B cell (primary cell): ENCODE measurements at regions not wholly inside any gene's neighbourhood (a gene's known extent, or its start where the extent isn't known, plus 50 kb on each side); places are given as distances from the start of the nearest gene placed in this dataset.

ENCODE experiments used
- ATAC-seq: fragments of 200-7000 bp; cut with Tn5 transposase; one replicate; pipeline ENCODE4 v1.10.0; 2021; ENCODE audit warnings: low read depth, mild to moderate bottlenecking, moderate number of reproducible peaks, moderate library complexity
- CTCF ChIA-PET: fragments of 350-600 bp; sonication (Branson Sonifier 250); formaldehyde crosslinking; loops from one replicate; lab custom pipeline; 2021; ENCODE audit warnings: antibody characterized with exemption, inconsistent platforms; lab: Charles Lee
- POLR2A ChIA-PET: fragments of 350-600 bp; sonication (Branson Sonifier 250); formaldehyde crosslinking; loops from one replicate; lab custom pipeline; 2021; ENCODE audit warnings: antibody characterized with exemption; lab: Charles Lee
- DNase-seq: peaks from one replicate; pipeline ENCODE4 v3.0.0; 2013
- H2AFZ ChIP-seq: 2 replicates; pipeline ENCODE4 v1.6.1; 2012; ENCODE audit warnings: mild to moderate bottlenecking, low read depth, low read length; ENCODE audit not compliant: insufficient read depth, poor library complexity, severe bottlenecking
- H3K27ac ChIP-seq, 2 donors: 1 replicate in 1 of 2; 2 replicates in 1 of 2; pipeline ENCODE4 v1.5.1; 2012 to 2013; ENCODE audit warnings: low read length in 2 of 2, mild to moderate bottlenecking in 2 of 2, moderate library complexity in 1 of 2
- H3K27me3 ChIP-seq, 4 experiments: fragments of 200-600 bp in 1 of 4; sonication (generic) in 1 of 4; replicated peaks in 1 of 4; 1 replicate in 2 of 4; 2 replicates in 2 of 4; pipeline versions ENCODE4 v1.6.1 to v1.7.0; 2013 to 2016; ENCODE audit warnings: low read length in 3 of 4, mild to moderate bottlenecking in 2 of 4, mixed read lengths in 1 of 4, moderate library complexity in 1 of 4; ENCODE audit not compliant: insufficient read depth in 4 of 4, control insufficient read depth in 3 of 4; ENCODE audit errors: control extremely low read depth in 1 of 4
- H3K36me3 ChIP-seq, 2 experiments: replicated peaks in 1 of 2; 1 replicate in 1 of 2; 2 replicates in 1 of 2; pipeline versions ENCODE4 v1.6.1 to v1.7.1; 2013; ENCODE audit warnings: low read length in 1 of 2; ENCODE audit not compliant: insufficient read depth in 2 of 2, control insufficient read depth in 1 of 2; ENCODE audit errors: control extremely low read depth in 1 of 2, extremely low read depth in 1 of 2
- H3K4me1 ChIP-seq, 2 donors: fragments of 200-600 bp in 1 of 2; sonication (generic) in 1 of 2; 1 replicate in 1 of 2; 2 replicates in 1 of 2; pipeline versions ENCODE4 v1.5.1 to v1.6.1; 2013 to 2017; ENCODE audit warnings: low read length in 2 of 2; ENCODE audit not compliant: control insufficient read depth in 2 of 2, insufficient read depth in 2 of 2
- H3K4me2 ChIP-seq: replicated peaks from 2 replicates; pipeline ENCODE3; 2012; ENCODE audit warnings: mild to moderate bottlenecking, low read depth, low read length; ENCODE audit not compliant: poor library complexity, severe bottlenecking
- H3K4me3 ChIP-seq, 5 experiments: fragments of 200-600 bp in 1 of 5; sonication (generic) in 1 of 5; 1 replicate in 3 of 5; 2 replicates in 2 of 5; pipeline versions ENCODE4 v1.5.1 to v1.7.0; 2011 to 2016; ENCODE audit warnings: low read length in 4 of 5, mild to moderate bottlenecking in 4 of 5, low read depth in 2 of 5, control low read depth in 1 of 5, moderate library complexity in 1 of 5; ENCODE audit not compliant: insufficient read depth in 1 of 5; ENCODE audit errors: control extremely low read depth in 1 of 5, extremely low read depth in 1 of 5
- H3K79me2 ChIP-seq: fragments of 200-600 bp; sonication (generic); one replicate; pipeline ENCODE4 v1.6.0; 2016; ENCODE audit warnings: low read length; ENCODE audit not compliant: control insufficient read depth, insufficient read depth
- H3K9ac ChIP-seq: fragments of 200-600 bp; sonication (generic); 2 replicates; pipeline ENCODE4 v1.6.1; 2017; ENCODE audit warnings: mild to moderate bottlenecking, low read length, moderate library complexity
- H3K9me3 ChIP-seq, 3 donors: one replicate each; pipeline versions ENCODE4 v1.6.1 to v1.7.1; 2013; ENCODE audit warnings: low read length in 2 of 3; ENCODE audit not compliant: control insufficient read depth in 2 of 3, insufficient read depth in 1 of 3; ENCODE audit errors: control extremely low read depth in 1 of 3
- H4K20me1 ChIP-seq: 2 replicates; pipeline ENCODE4 v1.6.0; 2012; ENCODE audit warnings: mild to moderate bottlenecking, low read length; ENCODE audit not compliant: insufficient read depth, control insufficient read depth, poor library complexity, severe bottlenecking
- H3K27ac Mint-ChIP-seq: one replicate; pipeline ENCODE4 v1.8.0; 2021; ENCODE audit warnings: mixed read lengths
- H3K27me3 Mint-ChIP-seq: one replicate; pipeline ENCODE4 v1.8.0; 2021; ENCODE audit warnings: mixed read lengths
- H3K4me1 Mint-ChIP-seq: one replicate; pipeline ENCODE4 v1.8.0; 2021; ENCODE audit warnings: mixed read lengths
- H3K4me3 Mint-ChIP-seq: one replicate; pipeline ENCODE4 v1.8.0; 2021; ENCODE audit warnings: mixed read lengths
- H3K9me3 Mint-ChIP-seq: one replicate; pipeline ENCODE4 v1.8.0; 2022; ENCODE audit warnings: mixed read lengths; ENCODE audit not compliant: insufficient read depth
- EZH2 ChIP-seq: IDR thresholded peaks from 2 replicates; pipeline ENCODE4 v1.6.1; 2012; ENCODE audit warnings: borderline replicate concordance, low read depth, mild to moderate bottlenecking, moderate library complexity, low read length; ENCODE audit not compliant: insufficient read depth, poor library complexity, severe bottlenecking
- WGBS: methylation state at CpG from one replicate; pipeline ENCODE4 v1.1.5; 2013; ENCODE audit warnings: missing lambda C conversion rate; ENCODE audit not compliant: insufficient coverage; 5-methylcytosine and 5-hydroxymethylcytosine counted together
- intact Hi-C: fragments of 100-400 bp; cut with micrococcal nuclease; formaldehyde crosslinking; loops from one replicate; pipeline ENCODE4 v1.10.0; 2022
- TF ChIP-seq, protein P1 (sequence below): fragments of 200-600 bp; IDR thresholded peaks from one replicate; pipeline ENCODE4 v1.8.0; 2022; ENCODE audit warnings: antibody characterized with exemption, mild to moderate bottlenecking

DNA sequence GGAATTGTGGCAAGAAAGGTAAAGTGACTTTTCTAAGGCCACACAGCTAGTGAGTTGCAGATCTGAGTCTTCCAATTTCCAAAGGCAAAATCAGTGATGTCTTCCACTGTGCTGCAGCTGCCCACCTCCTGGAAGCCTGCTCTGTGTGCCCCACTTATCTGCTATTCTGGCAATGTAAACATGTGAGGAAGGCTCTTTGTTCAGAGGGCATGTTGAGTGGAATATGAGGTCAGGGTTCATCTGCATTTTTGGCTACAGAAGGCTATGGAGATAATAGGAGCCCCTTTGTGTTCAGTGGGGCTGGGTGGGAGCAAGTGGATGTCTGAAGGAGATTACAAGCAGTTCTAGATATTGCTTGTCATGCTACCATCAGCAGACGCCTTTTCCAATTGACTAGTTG is 396.2 kb downstream of the BUD13 start:
- Mint-ChIP-seq H3K4me3 (no peak overlapping the region), H3K9me3 (peaks cover 2% of the 10 kb centered on the region), H3K27ac (no peak overlapping the region), H3K4me1 (no peaks in the 10 kb centered on the region), H3K27me3 (peaks cover 7% of the 10 kb centered on the region)
- no peak overlapping the region for H2AFZ ChIP-seq
- H3K9me3 ChIP-seq, result no peaks in the 10 kb centered on the region
- ChIA-PET CTCF (no interaction called here), POLR2A (no interaction called here)
- no peaks in the 10 kb centered on the region for H3K36me3 ChIP-seq
- WGBS, result 71% methylated on average over 1 of the region's 1 CpG
- no peak overlapping the region for H3K27ac ChIP-seq
- H3K4me1 ChIP-seq, result no peaks in the 10 kb centered on the region
- H3K79me2 ChIP-seq, result no peaks in the 10 kb centered on the region
- ATAC-seq (no peak), DNase-seq (no peak)
- no peak overlapping the region for H3K9ac ChIP-seq
- no peak overlapping the region for H3K4me2 ChIP-seq
- H3K27me3 ChIP-seq, result no peaks in the 10 kb centered on the region
- no peak overlapping the region for H3K4me3 ChIP-seq
- no peak for TF ChIP-seq EZH2
- TF ChIP-seq, protein P1, sequence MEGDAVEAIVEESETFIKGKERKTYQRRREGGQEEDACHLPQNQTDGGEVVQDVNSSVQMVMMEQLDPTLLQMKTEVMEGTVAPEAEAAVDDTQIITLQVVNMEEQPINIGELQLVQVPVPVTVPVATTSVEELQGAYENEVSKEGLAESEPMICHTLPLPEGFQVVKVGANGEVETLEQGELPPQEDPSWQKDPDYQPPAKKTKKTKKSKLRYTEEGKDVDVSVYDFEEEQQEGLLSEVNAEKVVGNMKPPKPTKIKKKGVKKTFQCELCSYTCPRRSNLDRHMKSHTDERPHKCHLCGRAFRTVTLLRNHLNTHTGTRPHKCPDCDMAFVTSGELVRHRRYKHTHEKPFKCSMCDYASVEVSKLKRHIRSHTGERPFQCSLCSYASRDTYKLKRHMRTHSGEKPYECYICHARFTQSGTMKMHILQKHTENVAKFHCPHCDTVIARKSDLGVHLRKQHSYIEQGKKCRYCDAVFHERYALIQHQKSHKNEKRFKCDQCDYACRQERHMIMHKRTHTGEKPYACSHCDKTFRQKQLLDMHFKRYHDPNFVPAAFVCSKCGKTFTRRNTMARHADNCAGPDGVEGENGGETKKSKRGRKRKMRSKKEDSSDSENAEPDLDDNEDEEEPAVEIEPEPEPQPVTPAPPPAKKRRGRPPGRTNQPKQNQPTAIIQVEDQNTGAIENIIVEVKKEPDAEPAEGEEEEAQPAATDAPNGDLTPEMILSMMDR, result no peak
- no peaks in the 10 kb centered on the region for H4K20me1 ChIP-seq
- intact Hi-C loops, result no loop called here

DNA sequence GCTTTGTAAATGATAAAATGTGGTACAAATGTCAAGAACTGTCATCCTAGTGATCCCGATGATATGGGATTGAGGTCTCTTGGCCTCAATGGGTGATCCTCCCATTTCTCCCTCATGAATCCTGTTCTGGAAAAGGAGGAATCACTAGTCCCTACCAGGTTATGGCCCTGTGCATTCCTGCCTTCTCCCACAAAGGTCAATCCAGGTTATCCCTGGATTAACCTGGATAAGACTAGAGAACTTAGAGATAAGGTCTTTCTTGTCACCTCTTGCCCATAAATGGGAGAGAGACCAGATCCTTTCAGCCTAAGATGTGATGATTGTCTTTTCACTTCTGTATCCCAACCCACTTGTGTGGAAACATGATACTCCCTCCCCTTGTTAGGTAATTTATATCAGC is 396.7 kb downstream of the BUD13 start:
- Histone ChIP-seq H3K27me3 (no peaks in the 10 kb centered on the region), H4K20me1 (no peaks in the 10 kb centered on the region), H3K4me3 (no peak overlapping the region), H3K4me2 (no peak overlapping the region), H3K9ac (no peak overlapping the region), H2AFZ (no peak overlapping the region), H3K27ac (no peak overlapping the region), H3K4me1 (no peaks in the 10 kb centered on the region), H3K36me3 (no peaks in the 10 kb centered on the region), H3K79me2 (no peaks in the 10 kb centered on the region), H3K9me3 (no peaks in the 10 kb centered on the region)
- Mint-ChIP-seq H3K27me3 (peaks cover 7% of the 10 kb centered on the region), H3K27ac (no peak overlapping the region), H3K4me3 (no peak overlapping the region), H3K4me1 (no peaks in the 10 kb centered on the region), H3K9me3 (peaks cover 2% of the 10 kb centered on the region)
- ATAC-seq, result no peak
- 100% methylated on average over 1 of the region's 1 CpG for WGBS
- ChIA-PET CTCF (no interaction called here), POLR2A (no interaction called here)
- TF ChIP-seq, protein P1, result no peak
- TF ChIP-seq EZH2, result no peak
- DNase-seq, result no peak
- intact Hi-C loops, result no loop called here
